Ascending aorta (tissue), 2 donors: ENCODE measurements at regions not wholly inside any gene's neighbourhood (a gene's known extent, or its start where the extent isn't known, plus 50 kb on each side); places are given as distances from the start of the nearest gene placed in this dataset.

Experiments used
- DNase-seq, 2 donors: peaks; one replicate each; pipeline ENCODE4 v3.0.0-alpha.2; 2019; ENCODE audit warnings: low spot score in 2 of 2
- H3K27ac ChIP-seq, 2 donors: fragments of 200-600 bp; sonication (generic); one replicate each; pipeline ENCODE4 v1.5.1; 2016 to 2017; ENCODE audit warnings: mild to moderate bottlenecking in 1 of 2
- H3K27me3 ChIP-seq: fragments of 200-600 bp; sonication (generic); one replicate; pipeline ENCODE4 v1.5.1; 2017
- H3K36me3 ChIP-seq, 2 donors: fragments of 200-600 bp; sonication (generic); one replicate each; pipeline ENCODE4 v1.5.1; 2016
- H3K4me1 ChIP-seq, 2 donors: fragments of 200-600 bp; sonication (generic); one replicate each; pipeline ENCODE4 v1.5.1; 2016 to 2017; ENCODE audit warnings: mild to moderate bottlenecking in 1 of 2
- H3K4me3 ChIP-seq, 2 donors: fragments of 200-600 bp; sonication (generic); one replicate each; pipeline ENCODE4 v1.5.1; 2016 to 2017; ENCODE audit warnings: mild to moderate bottlenecking in 1 of 2
- H3K9me3 ChIP-seq, 2 donors: fragments of 200-600 bp; sonication (generic); one replicate each; pipeline ENCODE4 v1.5.1; 2016
- intact Hi-C: fragments of 100-400 bp; cut with DNase I; formaldehyde crosslinking; loops from one replicate; pipeline ENCODE4 v1.15.1; 2023
- TF ChIP-seq, protein P1 (sequence below), 3 experiments: fragments of 200-600 bp in 2 of 3; fragments of 450-650 bp in 1 of 3; sonication (generic) in 2 of 3; IDR thresholded peaks; one replicate each; pipeline ENCODE4 v1.5.1; 2016 to 2019; ENCODE audit warnings: antibody characterized with exemption in 3 of 3, mild to moderate bottlenecking in 1 of 3, moderate library complexity in 1 of 3

DNA sequence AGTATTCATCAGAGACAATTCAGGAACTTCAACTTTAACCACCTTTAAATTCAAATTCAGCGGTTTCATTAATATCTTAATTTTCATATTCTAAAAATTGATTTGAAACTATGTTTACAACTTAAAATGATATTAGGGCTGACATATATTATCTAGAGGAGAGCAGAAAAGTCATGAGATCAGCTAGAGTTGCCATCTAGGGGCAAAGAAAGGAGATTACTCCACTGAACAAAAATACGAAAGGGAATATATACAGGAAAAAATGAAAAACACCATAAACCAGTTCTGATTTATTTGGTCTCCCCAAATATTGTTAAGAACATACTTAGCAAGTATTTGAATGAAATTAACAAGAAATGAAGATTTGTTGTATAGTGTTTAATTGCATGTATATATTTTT, 946.3 kb downstream of the DTWD2 start:
- Histone ChIP-seq H3K4me1 (no peaks in the 10 kb centered on the region), H3K36me3 (no peaks in the 10 kb centered on the region), H3K27me3 (no peaks in the 10 kb centered on the region), H3K4me3 (no peak overlapping the region), H3K9me3 (no peaks in the 10 kb centered on the region), H3K27ac (no peak overlapping the region)
- TF ChIP-seq, protein P1, sequence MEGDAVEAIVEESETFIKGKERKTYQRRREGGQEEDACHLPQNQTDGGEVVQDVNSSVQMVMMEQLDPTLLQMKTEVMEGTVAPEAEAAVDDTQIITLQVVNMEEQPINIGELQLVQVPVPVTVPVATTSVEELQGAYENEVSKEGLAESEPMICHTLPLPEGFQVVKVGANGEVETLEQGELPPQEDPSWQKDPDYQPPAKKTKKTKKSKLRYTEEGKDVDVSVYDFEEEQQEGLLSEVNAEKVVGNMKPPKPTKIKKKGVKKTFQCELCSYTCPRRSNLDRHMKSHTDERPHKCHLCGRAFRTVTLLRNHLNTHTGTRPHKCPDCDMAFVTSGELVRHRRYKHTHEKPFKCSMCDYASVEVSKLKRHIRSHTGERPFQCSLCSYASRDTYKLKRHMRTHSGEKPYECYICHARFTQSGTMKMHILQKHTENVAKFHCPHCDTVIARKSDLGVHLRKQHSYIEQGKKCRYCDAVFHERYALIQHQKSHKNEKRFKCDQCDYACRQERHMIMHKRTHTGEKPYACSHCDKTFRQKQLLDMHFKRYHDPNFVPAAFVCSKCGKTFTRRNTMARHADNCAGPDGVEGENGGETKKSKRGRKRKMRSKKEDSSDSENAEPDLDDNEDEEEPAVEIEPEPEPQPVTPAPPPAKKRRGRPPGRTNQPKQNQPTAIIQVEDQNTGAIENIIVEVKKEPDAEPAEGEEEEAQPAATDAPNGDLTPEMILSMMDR (IDR thresholded peaks at IDR 0.05): no peak
- intact Hi-C loops: no loop called here
- no peak for DNase-seq

DNA sequence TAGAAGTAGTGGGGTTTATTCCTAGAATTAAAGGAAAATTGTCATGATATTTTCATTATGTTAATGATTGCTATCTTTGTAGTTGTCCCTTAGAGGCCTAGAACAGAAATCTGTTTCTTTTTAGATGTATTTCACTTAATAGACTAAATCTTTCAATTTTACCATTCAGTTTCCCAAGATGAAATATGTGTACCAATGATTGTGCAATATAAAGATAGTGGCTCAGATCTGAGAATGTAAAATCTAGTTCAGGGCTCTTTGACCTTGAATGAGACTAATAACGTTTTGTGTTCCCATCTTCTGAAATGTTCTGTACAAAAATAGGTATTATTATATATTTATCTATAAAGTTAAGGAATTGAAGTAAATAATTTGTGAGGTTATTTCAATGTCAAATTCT, 947.9 kb downstream of the DTWD2 start:
- Histone ChIP-seq H3K36me3 (no peaks in the 10 kb centered on the region), H3K27ac (no peak overlapping the region), H3K9me3 (no peaks in the 10 kb centered on the region), H3K4me3 (no peak overlapping the region), H3K4me1 (no peaks in the 10 kb centered on the region), H3K27me3 (no peaks in the 10 kb centered on the region)
- TF ChIP-seq, protein P1 (IDR thresholded peaks at IDR 0.05): no peak
- intact Hi-C loops: no loop called here
- no peak for DNase-seq

DNA sequence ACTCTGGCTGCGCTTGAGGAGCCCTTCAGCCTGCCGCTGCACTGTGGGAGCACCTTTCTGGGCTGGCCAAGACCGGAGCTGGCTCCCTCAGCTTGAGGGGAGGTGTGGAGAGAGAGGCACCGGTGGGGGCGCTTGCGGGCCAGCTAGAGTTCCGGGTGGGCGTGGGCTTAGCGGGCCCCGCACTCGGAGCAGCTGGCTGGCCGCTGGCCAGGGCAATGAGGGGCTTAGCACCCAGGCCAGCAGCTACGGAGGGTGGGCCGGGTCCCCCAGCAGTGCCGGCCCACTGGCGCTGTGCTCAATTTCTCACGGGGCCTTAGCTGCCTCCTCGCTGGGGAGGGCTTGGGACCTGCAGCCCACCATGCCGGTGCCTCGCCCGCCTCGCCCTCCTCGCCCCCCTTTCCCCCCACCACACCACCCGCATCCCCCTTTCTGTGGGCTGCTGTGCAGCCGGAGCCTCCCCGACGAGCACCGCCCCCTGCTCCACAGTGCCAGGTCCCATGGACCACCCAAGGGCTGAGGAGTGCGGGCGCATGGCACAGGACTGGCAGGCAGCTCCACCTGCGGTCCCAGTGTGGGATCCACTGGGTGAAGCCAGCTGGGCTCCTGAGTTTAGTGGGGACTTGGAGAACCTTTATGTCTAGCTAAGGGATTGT, 954.5 kb downstream of the DTWD2 start:
- H3K36me3 ChIP-seq: no peaks in the 10 kb centered on the region
- DNase-seq: no peak
- no peak overlapping the region for H3K4me3 ChIP-seq
- TF ChIP-seq, protein P1 (IDR thresholded peaks at IDR 0.05): no peak
- H3K27ac ChIP-seq: no peak overlapping the region
- no peaks in the 10 kb centered on the region for H3K9me3 ChIP-seq
- intact Hi-C loops: no loop called here
- H3K27me3 ChIP-seq: no peaks in the 10 kb centered on the region
- no peaks in the 10 kb centered on the region for H3K4me1 ChIP-seq

DNA sequence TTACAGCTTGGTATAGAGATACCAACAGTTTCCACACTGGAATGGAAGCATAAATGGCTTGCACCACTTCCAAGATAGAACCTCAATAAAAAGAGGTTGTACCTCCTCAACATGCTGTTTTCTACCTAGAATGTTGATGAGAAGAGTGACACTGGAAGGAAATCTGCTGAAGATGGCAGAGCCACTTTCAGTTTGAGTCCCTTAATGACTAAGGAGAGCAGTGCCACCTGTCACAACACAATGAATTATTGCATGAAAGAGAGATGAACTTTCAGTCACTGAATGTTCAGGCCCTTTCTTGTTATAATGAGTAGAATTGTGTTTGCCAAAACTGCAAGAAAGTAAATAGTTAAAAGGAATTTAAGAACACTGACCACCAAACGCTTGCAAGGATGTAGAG, 958.5 kb downstream of the DTWD2 start:
- Histone ChIP-seq H3K4me3 (no peak overlapping the region), H3K36me3 (no peaks in the 10 kb centered on the region), H3K27me3 (no peaks in the 10 kb centered on the region), H3K9me3 (no peaks in the 10 kb centered on the region), H3K27ac (no peak overlapping the region), H3K4me1 (no peaks in the 10 kb centered on the region)
- TF ChIP-seq, protein P1 (IDR thresholded peaks at IDR 0.05): no peak
- DNase-seq: no peak
- intact Hi-C loops: no loop called here

DNA sequence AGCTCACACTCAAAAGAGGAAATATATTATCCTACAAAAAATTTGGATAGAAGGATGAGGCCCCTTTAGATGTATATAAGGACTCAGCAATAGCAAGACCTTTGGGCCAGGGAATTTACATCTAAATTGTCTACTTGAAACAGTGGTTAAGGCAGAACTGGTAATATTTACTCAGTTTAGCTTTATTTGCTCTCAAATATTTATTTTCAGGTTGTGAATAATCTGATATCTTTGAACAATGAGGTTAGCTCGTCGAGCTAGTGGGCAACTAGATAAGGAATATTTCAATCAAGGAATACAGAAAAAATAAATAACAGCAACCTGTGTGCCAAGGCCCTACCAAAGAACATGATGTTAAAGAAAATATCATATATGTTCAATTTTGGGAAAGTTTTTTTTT, 966.3 kb downstream of the DTWD2 start:
- H3K36me3 ChIP-seq: no peaks in the 10 kb centered on the region
- H3K27me3 ChIP-seq: no peaks in the 10 kb centered on the region
- no peaks in the 10 kb centered on the region for H3K4me1 ChIP-seq
- TF ChIP-seq, protein P1 (IDR thresholded peaks at IDR 0.05): no peak
- no peaks in the 10 kb centered on the region for H3K9me3 ChIP-seq
- no peak overlapping the region for H3K4me3 ChIP-seq
- intact Hi-C loops: no loop called here
- H3K27ac ChIP-seq: no peak overlapping the region
- DNase-seq: no peak

DNA sequence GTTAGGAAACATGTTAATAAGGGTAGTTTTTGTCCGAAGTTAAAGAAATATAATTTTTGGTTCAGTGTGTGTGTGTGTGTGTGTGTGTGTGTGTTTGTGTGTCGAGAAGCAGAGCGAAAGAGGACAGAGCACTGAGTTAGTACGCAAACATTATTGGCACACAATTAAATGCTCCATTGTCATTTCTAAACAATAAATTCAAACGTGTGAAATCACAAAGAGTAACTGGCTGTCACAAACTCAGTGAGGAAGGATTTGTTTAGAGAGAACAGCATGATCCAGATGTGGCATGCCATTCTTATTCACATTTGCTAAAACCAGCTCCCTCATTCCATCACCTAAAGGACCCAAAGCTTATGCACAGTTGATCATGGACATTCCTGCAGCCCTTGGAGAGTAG, 970.8 kb downstream of the DTWD2 start:
- intact Hi-C loops: no loop called here
- Histone ChIP-seq H3K4me1 (no peaks in the 10 kb centered on the region), H3K27ac (no peak overlapping the region)

More for the DNA sequence above, 970.8 kb downstream of the DTWD2 start:
- TF ChIP-seq, protein P1 (IDR thresholded peaks at IDR 0.05): no peak
- H3K27me3 ChIP-seq: no peaks in the 10 kb centered on the region
- no peaks in the 10 kb centered on the region for H3K9me3 ChIP-seq
- DNase-seq: no peak
- no peak overlapping the region for H3K4me3 ChIP-seq
- H3K36me3 ChIP-seq: no peaks in the 10 kb centered on the region
